HG02610 (cell line): ENCODE measurements at regions not wholly inside any gene's neighbourhood (a gene's known extent, or its start where the extent isn't known, plus 50 kb on each side); places are given as distances from the start of the nearest gene placed in this dataset.

Experiments used
- ATAC-seq: cut with Tn5 transposase; IDR thresholded peaks from one replicate; pipeline ENCODE4 v1.9.1; 2021; ENCODE audit warnings: mild to moderate bottlenecking, moderate library complexity; ENCODE audit not compliant: unreplicated experiment

DNA sequence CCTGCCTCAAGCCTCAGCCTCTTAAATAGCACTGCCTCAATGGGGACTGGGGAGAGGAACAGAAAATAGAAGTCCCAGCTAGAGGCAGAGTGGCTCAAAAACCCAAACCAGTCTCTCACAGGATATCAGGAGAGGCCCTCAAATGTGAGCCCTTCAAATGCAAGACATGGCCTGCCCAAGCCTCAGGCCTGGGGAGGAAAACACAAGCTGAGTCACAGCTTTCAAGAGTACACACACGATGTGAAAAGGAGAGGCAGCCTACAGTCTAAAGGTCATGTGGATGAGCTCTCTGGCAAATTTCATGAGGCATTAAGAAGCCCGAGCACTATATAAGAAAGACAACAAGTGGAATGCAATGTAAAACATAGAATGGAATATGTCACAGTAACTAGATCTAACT lies 316.6 kb upstream of the MEX3C start:
- ATAC-seq: no peak

DNA sequence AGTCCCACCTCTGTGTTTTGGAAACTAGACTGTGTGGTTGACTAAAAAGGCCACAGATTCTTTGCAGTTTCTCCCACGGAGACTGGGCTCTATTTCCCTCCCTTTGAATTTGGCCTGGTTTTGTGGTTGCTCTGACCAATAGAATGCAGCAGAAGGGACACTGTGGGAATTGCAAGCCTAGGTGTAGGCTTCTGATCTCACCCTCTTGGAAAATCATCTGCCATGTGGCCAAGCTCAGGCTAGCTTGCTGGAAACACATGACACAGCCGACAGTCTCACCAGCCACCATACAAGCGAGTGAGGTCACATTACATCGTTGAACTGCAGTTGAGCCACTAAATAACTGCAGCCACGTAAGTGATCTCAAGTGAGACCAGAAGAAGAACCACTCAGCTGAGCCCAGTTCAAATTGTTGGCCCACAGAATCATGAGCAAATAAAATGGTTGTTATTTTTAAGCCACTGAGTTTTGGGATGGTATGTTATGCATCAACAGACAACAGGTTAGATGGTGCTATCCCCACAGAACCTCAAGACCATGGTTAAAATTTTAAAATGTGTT lies 319.1 kb upstream of the MEX3C start:
- ATAC-seq: no peak

DNA sequence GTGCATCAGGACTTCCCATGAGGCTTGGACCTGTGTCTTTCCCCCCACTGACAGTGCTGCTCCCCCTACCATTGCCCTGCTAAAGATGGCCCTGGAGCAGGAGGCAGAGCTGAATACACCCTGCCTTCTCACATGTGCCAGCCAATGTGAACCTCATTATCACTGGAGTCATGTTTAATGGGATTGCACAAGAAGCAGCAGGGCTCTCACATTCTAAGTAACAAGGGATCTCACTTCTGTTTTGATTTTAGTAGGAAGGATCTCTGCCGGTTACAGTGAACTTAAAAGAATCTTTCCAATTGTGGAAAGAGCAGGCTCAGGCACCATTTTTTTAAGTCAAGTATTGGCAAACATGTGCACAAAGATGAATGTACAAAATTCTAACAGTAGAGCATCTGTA lies 322.1 kb upstream of the MEX3C start:
- no peak for ATAC-seq

DNA sequence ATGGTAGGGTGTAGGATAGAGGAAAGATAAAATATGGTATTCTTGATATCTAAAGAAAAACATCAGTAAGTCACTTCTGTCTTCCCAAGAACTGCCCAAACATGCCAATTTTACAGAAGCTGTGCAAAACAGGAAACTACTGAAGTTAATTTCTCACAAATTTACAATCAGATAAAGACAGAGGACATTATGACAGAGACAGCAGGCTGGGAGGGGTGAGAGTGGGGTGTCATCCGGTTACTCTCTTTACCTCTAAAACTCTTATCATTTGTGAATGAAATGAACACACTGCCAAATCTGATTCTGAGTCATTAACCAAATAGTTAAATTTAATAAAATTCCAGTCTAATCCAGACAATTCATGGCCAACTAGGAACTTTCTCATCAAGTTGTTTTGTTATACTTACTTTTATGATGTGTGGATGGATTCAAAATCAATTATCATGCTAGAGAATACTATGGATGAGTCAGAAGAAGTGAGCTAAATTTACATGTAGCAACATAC lies 323.2 kb upstream of the MEX3C start:
- no peak for ATAC-seq

DNA sequence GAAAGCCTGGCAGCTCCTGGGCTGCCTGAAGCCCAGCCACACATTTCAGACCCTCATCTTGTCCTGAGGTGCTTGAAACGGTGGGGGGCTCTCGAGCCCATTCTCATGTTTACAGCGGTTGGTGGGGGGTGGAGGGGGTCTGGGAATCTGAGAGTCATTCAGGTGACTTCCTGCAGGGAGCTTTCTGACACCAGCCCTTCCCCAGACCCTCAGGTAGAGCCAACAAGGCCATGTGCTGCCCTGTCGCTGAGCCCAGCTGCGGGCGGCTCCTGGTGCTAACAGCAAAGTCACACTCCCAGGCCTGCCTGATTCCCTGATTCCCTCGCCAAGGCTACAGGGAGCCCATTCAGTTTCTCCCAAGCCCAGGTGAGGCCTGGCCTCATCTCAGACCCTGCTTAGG lies 324.9 kb upstream of the MEX3C start:
- ATAC-seq: no peak

DNA sequence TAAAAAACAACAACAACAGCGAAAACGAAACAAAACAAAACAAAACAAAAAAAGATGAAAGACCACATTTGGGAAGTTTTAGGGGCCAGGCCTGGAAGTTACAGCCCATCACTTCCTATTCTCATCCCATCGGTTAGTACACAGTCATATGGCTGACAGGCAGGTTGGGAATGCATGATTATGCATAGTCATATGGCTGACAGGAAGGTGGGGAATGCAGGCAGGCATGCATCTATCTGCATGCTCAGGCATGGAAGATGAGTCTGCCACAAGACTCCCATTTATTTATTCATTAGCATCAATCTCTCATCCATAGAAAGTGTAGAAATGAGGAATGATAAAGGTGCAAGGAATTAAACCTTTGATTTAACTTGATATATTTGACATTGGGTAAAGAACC lies 325.3 kb upstream of the MEX3C start:
- ATAC-seq: no peak

DNA sequence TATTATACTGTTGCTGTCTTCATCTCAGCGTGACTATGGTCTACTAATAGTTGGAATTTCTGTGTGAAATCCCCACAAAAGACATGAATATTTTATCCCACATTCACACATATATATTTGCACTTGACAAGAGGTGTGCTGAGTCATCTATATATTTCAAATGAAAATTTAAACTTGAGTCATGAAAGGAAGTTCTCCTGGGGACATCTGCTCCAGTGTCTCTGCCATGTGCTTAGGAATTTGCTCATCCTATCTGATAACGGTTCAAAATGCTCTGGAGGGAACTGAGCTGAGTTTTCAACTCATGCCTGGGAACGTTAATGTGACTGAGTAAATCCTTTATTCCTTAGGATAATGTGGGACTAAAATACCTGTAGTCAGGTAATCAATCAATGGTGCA lies 326.2 kb upstream of the MEX3C start:
- ATAC-seq: no peak

DNA sequence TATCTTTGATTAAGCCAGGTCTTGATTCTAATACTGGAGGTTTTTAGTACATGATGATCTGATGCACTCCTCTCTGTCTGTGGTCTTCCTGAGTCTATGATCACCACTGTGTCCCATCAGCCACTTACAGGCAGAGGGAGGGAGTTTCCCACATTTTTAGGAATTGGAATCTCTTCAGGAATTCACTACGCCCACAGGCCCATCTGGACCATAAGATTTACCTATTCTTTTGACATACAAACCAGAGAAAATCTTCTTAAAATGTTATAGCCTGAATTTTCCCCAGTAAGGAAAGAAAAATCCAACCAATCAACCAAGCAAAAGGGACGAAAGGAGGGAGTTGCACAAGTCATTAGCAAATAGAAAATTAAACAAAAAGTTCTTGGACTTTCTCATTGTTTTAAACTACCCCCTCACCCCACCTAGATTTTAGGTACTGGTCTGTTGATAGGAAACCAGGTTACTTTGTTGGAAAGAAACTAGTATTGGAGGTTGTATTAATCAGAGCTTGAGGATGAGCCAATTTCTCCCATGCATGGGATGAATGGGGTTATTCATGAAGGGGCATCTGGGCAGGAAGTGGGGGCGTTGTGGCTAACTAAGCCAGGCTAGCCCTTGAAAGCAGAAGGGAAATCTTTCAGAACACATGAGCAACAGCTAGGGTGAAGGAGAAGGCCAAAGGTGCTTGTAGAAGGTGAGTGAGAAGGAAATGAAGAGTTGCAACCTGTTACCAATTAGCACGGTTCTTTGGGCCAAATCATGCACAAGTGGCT lies 328.2 kb upstream of the MEX3C start:
- ATAC-seq: no peak

DNA sequence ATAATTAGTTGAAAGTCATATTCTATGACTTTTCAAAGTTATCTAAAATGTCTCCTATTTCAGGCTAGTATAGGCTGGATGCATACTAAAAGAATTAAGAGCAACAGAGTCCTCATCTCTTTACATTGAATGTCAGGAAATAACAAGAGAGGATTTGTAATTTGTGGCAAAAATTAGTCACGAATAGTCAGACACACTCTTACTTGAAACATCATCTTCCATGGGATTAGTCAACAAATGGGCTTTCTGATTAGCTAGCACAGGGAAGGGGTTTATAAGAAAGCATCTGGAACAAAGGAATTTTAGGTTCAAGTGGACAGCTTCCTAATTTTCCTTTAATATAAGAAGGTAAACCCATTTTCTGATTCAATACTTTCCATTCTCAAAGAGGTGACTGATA lies 330.3 kb upstream of the MEX3C start:
- ATAC-seq: no peak

DNA sequence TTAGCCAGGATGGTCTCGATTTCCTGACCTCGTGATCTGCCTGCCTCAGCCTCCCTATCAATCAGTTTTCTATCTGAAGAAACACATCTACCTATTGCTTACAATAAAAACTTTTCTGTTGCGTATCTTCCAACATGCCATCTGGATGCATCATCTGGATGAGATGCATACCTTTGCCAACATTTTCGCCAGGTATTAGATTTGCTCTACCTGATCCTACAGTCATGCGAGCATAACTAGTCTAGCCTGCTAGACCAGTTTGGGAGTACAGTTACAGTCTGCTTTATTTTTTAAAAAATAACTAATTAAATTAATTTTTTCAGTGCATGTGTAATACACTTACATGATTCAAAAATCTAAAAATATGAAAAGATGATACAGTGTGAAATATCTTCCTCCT lies 334.0 kb upstream of the MEX3C start:
- ATAC-seq: no peak

DNA sequence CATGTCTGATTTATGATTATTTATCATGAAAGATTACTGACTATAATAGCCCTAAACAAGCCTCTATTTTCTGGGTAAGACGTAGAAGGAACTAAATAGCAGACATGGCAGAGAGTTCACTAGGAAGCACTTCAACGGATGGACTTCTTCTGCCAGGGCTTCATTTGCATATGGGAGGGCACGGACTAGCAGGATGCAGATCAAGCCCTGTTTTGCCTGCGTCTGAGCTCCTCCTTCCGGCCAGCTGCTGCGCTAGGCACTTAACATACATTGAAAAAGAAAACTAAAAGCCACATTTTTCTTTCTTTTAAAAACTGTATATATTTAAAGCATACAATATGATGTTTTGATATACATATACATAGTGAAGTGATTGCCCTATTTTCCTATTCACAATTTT lies 340.0 kb upstream of the MEX3C start:
- ATAC-seq: peak; percentile 82

DNA sequence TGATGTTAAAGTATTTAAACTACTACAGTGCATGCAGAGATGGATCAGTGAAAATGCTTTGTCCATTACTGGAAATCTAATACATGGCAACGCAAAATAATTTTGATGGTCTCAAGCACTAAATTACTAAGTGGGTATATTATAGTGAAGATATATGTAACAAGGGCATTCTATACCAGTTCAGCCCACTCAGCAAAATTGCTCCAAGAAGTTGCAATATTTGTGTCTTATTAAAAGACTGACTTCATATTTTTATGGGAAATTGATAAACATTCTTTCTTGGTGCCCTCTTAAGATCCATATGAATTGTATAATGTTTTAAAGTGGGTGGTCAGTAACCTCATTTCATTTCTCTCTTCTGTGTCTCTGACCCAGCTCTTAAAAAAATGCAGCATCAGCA lies 343.1 kb upstream of the MEX3C start:
- no peak for ATAC-seq

DNA sequence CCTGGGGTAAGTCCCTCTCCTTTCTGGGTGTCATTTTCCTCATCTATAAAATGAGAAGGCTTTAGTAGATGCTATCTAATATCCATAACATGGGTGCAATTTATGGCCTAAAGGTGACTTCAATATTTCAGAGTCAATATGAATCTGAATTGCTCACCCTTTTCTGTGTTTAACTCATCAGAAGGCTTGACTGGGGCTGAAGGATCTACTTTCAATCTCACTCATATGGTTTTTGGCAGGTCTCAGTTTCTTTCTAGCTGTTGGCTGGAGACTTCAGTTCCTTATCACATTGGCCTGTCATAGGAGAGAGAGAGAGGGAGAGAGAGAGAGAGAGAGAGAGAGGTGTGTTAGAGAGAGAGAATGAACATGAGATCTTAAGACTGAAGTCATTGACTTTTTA lies 343.7 kb upstream of the MEX3C start:
- peak; percentile 61 for ATAC-seq

DNA sequence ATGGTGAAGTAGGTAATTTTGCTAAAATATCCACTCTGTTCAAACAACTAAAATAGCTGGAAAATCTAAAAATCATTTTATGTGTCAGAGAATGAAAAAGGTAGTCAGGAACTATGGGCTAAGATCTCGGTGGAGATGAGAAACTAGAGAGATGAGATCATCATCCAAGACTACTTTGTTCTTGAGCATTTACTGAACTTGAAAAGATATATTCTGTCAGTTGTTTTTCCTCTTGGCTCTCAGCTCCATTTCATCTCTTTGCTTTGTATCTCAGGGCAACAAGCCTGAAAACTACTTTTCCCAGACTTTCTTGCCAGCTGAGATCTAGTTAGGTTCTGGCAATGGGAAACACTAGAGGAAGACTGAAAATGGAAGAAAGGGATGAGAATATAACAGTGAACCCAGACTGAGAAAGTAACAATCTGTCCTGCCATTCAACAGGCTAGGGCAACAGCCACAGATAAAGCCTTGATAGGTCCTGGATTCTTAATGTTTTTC lies 346.2 kb upstream of the MEX3C start:
- no peak for ATAC-seq

DNA sequence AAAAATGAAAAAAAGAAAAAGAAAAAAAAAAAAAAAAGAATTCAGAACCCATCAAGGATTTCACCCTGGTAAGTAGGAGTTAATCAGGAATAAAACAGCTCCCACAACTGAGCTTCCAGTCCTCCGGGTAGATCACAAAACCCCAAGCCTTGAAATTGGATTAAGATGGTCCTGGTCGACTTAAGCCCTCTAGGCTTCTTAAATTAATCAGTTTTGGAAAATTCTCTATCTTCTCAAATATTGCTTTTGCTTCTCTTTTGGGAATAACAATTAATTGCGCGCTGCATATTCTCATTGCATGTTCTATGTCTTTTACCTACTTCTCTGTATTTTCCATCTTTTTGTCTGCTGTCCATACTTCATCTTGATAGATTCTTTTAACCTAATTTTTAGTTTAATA lies 348.0 kb upstream of the MEX3C start:
- no peak for ATAC-seq

DNA sequence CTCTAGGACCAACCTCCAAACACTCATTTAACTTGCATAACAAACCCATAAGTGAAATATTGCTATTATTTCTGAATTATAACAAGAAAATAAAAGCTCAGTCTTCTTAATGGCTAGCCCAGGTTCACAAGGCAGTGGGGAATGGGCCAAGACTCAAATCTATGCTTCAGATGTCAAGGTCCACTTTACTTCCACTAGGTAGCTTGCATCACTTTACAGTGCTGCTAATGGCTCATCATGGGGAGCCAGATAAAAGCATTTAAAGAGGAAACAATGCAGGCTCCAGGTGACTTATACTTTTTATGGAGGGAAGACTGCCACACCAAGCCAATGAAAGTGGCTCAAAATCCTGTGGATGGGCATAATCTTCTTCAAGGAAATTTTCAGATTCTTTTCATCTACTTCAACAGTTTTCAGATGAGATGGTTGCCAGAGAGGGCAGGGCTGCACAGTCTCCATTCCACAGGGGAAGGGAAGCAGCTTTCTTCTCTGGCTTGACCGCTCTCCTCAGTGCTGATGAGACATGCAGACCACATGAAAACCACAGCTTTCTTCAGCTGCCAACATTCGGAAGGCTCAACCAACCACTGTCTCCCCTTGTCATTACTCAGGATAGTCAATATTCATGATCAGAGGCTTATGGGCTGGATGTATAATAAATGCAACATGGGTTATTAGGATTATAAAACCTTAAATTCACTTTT lies 361.9 kb upstream of the MEX3C start:
- no peak for ATAC-seq

DNA sequence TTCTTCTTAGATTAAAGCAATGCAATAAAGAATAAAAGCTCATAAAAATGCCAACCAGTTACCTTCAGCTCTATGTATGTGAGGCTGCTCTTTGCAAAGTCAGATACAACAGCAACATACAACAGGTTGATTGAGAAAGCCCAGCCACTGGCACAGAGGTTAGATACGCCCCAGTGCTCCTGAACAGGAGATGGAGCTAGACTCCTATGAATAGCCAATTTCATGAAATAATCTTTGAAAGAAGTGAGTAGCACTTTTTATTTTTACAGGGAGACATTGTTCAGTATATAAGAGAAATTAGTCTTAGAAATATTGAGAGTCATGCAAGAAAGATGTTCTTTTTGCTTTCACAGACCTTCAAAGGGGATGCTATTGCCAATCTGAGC lies 362.4 kb upstream of the MEX3C start:
- ATAC-seq: no peak

DNA sequence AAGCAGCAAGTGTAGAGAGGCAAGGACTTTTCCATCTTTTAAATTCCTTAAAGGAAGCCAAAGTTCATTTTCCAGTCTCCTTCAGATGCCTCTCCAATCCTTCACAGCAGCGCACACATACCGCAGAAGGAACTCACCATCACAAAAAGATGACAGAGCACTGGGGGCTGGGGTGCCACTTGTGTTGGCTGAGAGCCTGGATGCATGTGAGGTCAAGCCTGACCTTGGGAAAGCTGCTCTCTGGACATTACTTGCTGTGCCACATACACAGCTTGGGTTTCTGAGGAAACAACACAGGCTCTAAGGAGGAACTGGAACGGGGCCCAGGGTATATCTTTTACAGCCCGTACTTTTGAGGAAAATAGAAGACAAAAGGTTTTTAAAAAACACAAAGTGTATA lies 364.3 kb upstream of the MEX3C start:
- no peak for ATAC-seq

DNA sequence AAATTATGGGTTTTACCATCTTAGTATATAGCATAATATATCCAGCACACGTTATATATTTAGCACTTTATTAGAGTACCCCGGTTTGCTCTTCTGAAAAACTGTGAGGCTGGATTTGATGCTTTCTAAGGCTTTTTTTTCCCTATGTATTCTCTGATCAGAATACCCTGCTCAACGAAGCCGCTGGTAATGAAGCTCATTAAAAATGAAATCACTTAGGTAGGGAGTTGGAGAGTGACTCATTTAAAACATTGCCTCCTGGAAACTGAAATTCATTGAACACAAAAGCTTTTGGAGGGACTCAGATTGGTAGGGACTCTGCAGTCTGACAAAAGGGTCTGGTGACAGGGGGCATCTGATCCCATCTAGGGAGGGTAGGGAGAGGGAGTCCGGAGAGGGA lies 365.4 kb upstream of the MEX3C start:
- no peak for ATAC-seq

DNA sequence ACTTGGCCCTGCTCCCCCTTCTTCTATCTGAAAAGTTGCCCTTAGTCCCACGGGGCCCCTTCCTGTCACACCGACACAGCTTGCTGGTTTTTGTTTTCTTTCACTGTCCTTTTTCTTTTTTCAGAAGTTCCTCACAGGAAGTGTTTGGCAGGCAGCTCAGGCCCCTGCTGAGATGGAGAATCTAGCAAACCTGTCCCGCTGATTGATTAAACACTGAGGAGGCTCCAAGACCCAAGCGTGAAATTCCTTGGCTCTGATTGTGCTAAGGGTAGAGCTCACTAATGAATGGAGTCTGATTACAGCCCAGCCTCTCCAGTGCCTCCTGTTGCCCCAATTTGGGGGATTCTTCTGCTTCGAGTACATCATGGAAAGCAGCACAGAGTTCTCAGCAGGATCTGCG lies 365.9 kb upstream of the MEX3C start:
- no peak for ATAC-seq

DNA sequence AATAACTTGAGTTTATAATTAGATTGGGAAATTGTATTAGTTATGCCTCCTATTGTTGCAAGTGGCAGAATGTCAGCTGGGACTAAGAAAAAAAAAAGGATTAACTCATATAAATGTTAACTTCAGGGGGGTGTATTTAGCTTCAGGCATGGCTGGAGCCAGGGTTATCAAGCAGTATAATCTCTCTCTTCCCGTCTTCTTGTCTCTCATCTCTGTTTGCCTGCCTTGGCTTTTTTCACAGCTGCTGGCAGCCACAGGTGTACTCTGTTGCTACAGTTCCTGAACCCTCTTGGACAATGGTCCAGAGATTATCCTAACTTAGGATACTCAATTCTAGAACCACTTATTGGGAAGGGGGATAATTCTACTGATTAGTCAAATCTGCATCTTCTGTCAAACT lies 370.7 kb upstream of the MEX3C start:
- ATAC-seq: no peak

DNA sequence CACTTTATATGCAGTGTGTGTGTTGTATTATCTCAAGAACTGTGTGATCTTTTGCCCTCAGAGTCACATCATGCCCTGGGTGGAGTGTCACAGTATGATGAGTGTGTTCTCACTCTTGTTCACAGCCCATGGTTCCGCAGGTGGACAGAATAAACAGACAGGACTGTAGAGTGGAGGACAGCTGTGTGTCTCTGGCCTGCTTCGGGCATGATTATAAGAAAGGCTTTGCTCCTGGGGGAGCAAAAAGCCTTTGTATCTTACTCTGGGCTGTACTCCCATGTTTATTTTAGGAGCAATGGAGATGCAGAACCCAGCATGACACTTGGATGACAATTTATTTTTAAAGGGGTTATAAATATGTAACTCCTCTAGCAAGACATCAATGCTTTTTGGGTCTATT lies 371.7 kb upstream of the MEX3C start:
- ATAC-seq: no peak
